Right ventricle myocardium superior (tissue), 1 donor: ENCODE measurements at regions not wholly inside any gene's neighbourhood (a gene's known extent, or its start where the extent isn't known, plus 50 kb on each side); places are given as distances from the start of the nearest gene placed in this dataset.
"Not testable (repeated sequence)": the region's sequence is repeated elsewhere in the genome, so short reads cannot be mapped to it uniquely, and the experiment has no call there.

Source experiments
- ATAC-seq: fragments of 200-7000 bp; cut with Tn5 transposase; one replicate; pipeline ENCODE4 v1.9.1; 2020; ENCODE audit warnings: mild to moderate bottlenecking; ENCODE audit not compliant: poor library complexity
- DNase-seq: peaks from one replicate; pipeline ENCODE4 v3.0.0-alpha.2; 2020
- intact Hi-C: fragments of 100-400 bp; cut with DNase I; formaldehyde crosslinking; loops from one replicate; pipeline ENCODE4 v1.11.2; 2022
- donor health status: DM: no; HTN: yes; CAD: no; lungs with severe emphysema.

DNA sequence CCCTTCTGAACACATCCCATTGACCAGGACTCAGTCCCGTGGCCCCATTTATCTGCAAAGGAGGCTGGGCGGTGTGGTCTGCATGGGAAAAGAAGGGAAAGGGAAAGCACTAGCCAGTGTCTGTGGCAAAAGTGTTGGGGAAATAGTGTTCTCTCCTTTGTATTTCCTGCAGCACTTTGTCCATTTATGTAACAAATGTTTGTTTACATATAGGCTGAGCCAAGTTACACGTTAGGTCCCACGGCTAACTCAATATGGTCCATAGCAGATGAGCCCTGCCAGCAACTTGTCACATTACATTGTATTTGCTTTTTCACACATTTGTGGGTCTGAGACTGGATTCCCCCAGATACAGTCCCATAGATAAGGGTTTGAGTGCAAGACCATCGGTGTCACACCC, 260.5 kb downstream of the MSX2 start:
- ATAC-seq = no peak
- no peak for DNase-seq
- intact Hi-C loops = no loop called here

- DNase-seq = no peak
- intact Hi-C loops = no loop called here
- ATAC-seq = no peak
Measured at GRCh38 chr5:174982485-174982884, 258.1 kb downstream of the MSX2 start.

GRCh38 chr5:174981416-174981815, 257.0 kb downstream of the MSX2 start:
- DNase-seq (no peak), ATAC-seq (no peak)
- intact Hi-C loops = no loop called here

GRCh38 chr5:174980952-174981351, 256.6 kb downstream of the MSX2 start:
- ATAC-seq (no peak), DNase-seq (no peak)
- intact Hi-C loops = no loop called here

DNA sequence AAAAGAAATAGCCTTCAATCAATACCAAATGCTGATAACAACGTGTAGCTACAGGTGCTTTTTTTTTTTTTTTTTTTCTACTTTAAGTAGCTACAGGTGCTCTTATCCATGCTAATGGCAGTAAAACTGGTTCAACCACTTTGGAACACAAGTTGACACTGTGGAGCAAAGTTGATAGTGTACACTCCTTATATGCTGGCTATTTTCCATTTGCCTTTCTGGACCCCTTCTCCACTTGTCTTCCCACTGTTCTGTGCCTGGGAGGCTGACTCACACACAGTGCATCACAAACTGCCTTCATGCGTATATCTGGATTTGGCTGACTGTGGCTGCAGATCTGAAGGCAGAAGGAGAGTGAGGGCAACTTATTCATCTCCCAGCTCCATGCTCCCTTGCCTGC, 247.9 kb downstream of the MSX2 start:
- intact Hi-C loops = no loop called here
- ATAC-seq (no peak), DNase-seq (no peak)

- no peak for DNase-seq
- no peak for ATAC-seq
- intact Hi-C loops = no loop called here
Measured at GRCh38 chr5:174971210-174971609, 246.8 kb downstream of the MSX2 start.

GRCh38 chr5:174970502-174970901, 246.1 kb downstream of the MSX2 start:
- DNase-seq = no peak
- intact Hi-C loops = no loop called here
- ATAC-seq = no peak

- no peak for ATAC-seq
- intact Hi-C loops = no loop called here
- DNase-seq = no peak
Measured at GRCh38 chr5:174953871-174954270, 229.5 kb downstream of the MSX2 start.

DNA sequence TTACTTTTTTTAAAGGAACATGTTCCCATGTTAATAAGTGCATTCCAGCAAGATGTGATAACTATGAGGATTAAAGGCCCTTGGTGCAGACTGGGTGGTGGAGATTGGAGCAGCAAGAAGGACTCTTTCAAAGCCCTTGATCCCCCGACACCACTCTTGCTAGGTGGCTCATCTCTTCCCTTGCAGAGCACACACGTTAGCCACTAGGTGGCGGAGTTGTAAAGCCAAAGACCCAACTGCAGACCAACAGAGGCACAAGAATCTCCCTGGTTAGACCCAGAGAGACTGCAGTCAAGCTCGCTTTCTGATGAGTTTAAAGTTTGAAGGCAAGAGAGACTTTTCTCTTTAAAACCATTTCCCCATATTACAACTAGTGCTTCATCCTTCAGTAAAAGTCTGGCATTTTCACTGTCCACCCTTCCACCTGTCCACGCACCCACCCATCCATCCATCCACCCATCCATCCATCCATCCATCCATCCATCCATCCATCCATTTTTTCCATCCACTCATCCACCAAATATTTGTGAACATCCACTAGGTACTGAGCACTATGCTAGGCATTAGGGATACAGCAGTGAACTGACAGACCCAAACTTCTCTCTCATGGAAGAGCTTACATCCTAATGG, 226.9 kb downstream of the MSX2 start:
- ATAC-seq (peak; percentile 88), DNase-seq (no peak)
- intact Hi-C loops = no loop called here

GRCh38 chr5:174947548-174947947, 223.2 kb downstream of the MSX2 start:
- DNase-seq (no peak), ATAC-seq (no peak)
- intact Hi-C loops = no loop called here

DNA sequence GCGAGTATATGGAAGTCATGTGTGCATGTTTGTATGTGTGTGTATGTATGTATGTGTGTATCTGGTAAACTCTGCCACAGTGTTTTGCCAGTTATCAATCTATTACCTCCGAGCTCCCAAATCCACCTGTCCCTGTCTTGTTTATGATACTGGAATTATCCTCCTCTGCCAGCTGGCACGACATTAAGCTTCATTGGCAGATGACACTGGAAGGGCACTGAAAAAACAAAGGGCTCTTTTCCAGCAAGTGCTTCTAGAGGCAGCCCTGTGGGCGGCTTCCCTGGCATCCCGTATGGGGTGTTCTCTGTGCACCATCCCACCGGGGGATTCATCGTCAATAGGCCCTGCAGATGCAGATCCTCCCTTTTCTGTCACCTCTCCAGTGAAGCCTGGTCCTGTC, 221.5 kb downstream of the MSX2 start:
- ATAC-seq = no peak
- DNase-seq = no peak
- intact Hi-C loops = no loop called here

DNA sequence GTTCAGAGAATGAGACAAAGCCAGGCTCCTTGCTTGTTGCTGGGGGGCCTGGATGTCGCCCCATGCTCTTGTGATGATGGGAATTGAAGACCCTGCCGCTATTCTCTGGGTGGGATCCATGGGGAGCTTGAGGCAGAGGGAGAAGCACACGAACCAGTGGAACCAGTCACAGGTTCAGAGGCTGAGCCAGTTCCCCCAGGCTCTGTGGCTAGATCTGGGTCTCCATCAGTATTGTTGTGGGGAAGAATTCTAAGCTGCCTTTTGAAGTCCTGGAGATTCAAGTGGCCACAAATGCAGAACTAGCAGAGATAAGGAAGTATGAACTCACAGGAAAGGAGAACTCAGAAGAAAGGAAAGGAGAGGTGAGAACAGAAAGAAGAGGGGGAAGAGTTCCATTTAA, 219.4 kb downstream of the MSX2 start:
- DNase-seq = no peak
- intact Hi-C loops = no loop called here
- ATAC-seq = no peak

GRCh38 chr5:174943002-174943401, 218.6 kb downstream of the MSX2 start:
- intact Hi-C loops, DNase-seq, ATAC-seq: not testable (repeated sequence)

GRCh38 chr5:174937201-174938123, 213.1 kb downstream of the MSX2 start:
- ATAC-seq (peak; percentile 20), DNase-seq (no peak)
- intact Hi-C loops = loop anchor here (2.0 kb wide), 1 partner anchor 519 kb away; no protein-coding TSS in a partner anchor

- peak; percentile 61 for DNase-seq
- intact Hi-C loops = loop anchor here (2.0 kb wide), 1 partner anchor 517 kb away; no protein-coding TSS in a partner anchor
- peak; percentile 75 for ATAC-seq
Measured at GRCh38 chr5:174935854-174936474, 211.6 kb downstream of the MSX2 start.

- DNase-seq, intact Hi-C loops, ATAC-seq: not testable (repeated sequence)
Measured at GRCh38 chr5:174931033-174931432, 206.7 kb downstream of the MSX2 start.

GRCh38 chr5:174925586-174925985, 201.2 kb downstream of the MSX2 start:
- DNase-seq = no peak
- intact Hi-C loops = no loop called here
- ATAC-seq = no peak

GRCh38 chr5:174922955-174923354, 198.6 kb downstream of the MSX2 start:
- DNase-seq (no peak), ATAC-seq (no peak)
- intact Hi-C loops = no loop called here

DNA sequence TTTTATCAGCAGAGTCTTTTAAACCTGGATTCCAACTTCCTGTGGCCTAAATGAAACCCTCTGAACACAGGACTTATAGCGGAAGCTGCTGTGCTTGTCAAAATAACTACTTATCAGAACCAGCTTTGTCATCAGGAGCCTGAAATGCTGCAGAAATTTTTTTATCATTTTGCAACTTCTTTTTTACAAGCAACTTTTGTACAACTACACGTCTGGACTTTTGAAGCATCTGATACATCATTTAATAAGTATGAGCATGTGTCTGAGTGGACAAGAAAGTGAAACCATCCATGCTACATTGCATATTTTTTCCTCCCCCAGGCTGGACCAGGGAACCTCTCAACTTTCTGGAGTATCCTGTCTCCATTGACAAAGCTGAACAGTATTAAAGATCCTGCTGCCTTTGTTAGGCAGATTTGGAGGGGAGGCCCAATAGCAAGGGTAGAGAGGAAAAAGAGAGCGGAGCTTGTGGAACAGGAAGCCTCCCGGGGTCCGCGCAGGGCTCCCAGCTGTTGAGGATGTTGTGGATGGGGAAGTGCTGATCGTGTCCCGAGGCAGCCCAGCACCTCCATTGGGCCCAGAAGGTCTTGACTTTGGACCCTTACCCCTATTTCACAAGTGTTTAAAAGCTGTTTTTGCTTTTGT, 196.6 kb downstream of the MSX2 start:
- DNase-seq (no peak), ATAC-seq (no peak)
- intact Hi-C loops = no loop called here
